ENCODE measurements at regions not wholly inside any gene's neighbourhood (a gene's known extent, or its start where the extent isn't known, plus 50 kb on each side); places are given as distances from the start of the nearest gene placed in this dataset.

- H4K20me1 ChIP-seq (ENCODE audit: control insufficient read depth, extremely low read depth, insufficient read depth, low read length), result no peaks in the 10 kb centered on the region
- no peak overlapping the region for H3K4me3 ChIP-seq (ENCODE audit: control insufficient read depth in 2 of 3, extremely low read depth in 1 of 3, insufficient read depth in 2 of 3, low read depth in 1 of 3, low read length in 3 of 3)
- no peak overlapping the region for H2AFZ ChIP-seq (ENCODE audit: control insufficient read depth, low read length)
- H3K9me3 ChIP-seq (ENCODE audit: control insufficient read depth, low read depth, low read length), result no peaks in the 10 kb centered on the region
- no peak overlapping the region for H3K9ac ChIP-seq (ENCODE audit: control insufficient read depth, extremely low read depth, insufficient read depth, low read length)
- H3K36me3 ChIP-seq (ENCODE audit: control insufficient read depth in 2 of 2, extremely low read depth in 1 of 2, insufficient read depth in 2 of 2, low read length in 2 of 2), result no peaks in the 10 kb centered on the region
- dilution Hi-C loops (cut with MboI; ENCODE audit: extremely low pct_ligation_motif_present, low sequenced_read_pairs), result no loop called here
- DNase-seq (ENCODE audit: low read depth, low spot score) (no peak), FAIRE-seq (no peak)
- TF ChIP-seq EZH2 (IDR thresholded peaks at IDR 0.05; ENCODE audit: low read length), result no peak
- no peak for TF ChIP-seq CTCF (optimal IDR thresholded peaks at IDR 0.05 in 1 of 3, IDR thresholded peaks at IDR 0.05 in 1 of 3, conservative IDR thresholded peaks at IDR 0.05 in 1 of 3; ENCODE audit: extremely low read depth in 1 of 3, insufficient read depth in 2 of 3, low read length in 3 of 3)
- no peak overlapping the region for H3K27ac ChIP-seq (ENCODE audit: control insufficient read depth, insufficient read depth, low read length)
- no peaks in the 10 kb centered on the region for H3K9me1 ChIP-seq (ENCODE audit: control insufficient read depth, extremely low read depth, insufficient read depth, low read length)
- H3K4me1 ChIP-seq (ENCODE audit: control insufficient read depth, extremely low read depth, insufficient read depth, low read length), result no peaks in the 10 kb centered on the region
- H3K27me3 ChIP-seq (ENCODE audit: control insufficient read depth, extremely low read depth, insufficient read depth, low read length), result no peaks in the 10 kb centered on the region
- no peaks in the 10 kb centered on the region for H3K79me2 ChIP-seq (ENCODE audit: control insufficient read depth, insufficient read depth, low read length)
- no peak overlapping the region for H3K4me2 ChIP-seq (ENCODE audit: control insufficient read depth, extremely low read depth, insufficient read depth, low read depth, low read length)
These were observed 1639.8 kb downstream of the RPA4 start for GRCh38 chrX:98523521-98523920.

GRCh38 chrX:98548519-98548918, 1664.8 kb downstream of the RPA4 start:
- H3K4me3 ChIP-seq (ENCODE audit: control insufficient read depth in 2 of 3, extremely low read depth in 1 of 3, insufficient read depth in 2 of 3, low read depth in 1 of 3, low read length in 3 of 3), result no peak overlapping the region
- FAIRE-seq, result no peak

More at GRCh38 chrX:98548519-98548918, 1664.8 kb downstream of the RPA4 start:
- Histone ChIP-seq H3K27me3 (ENCODE audit: control insufficient read depth, extremely low read depth, insufficient read depth, low read length) (no peaks in the 10 kb centered on the region), H3K27ac (ENCODE audit: control insufficient read depth, insufficient read depth, low read length) (no peak overlapping the region), H3K4me2 (ENCODE audit: control insufficient read depth, extremely low read depth, insufficient read depth, low read depth, low read length) (no peak overlapping the region), H3K9me3 (ENCODE audit: control insufficient read depth, low read depth, low read length) (no peaks in the 10 kb centered on the region), H3K79me2 (ENCODE audit: control insufficient read depth, insufficient read depth, low read length) (no peaks in the 10 kb centered on the region), H3K9ac (ENCODE audit: control insufficient read depth, extremely low read depth, insufficient read depth, low read length) (no peak overlapping the region), H2AFZ (ENCODE audit: control insufficient read depth, low read length) (no peak overlapping the region), H4K20me1 (ENCODE audit: control insufficient read depth, extremely low read depth, insufficient read depth, low read length) (no peaks in the 10 kb centered on the region), H3K36me3 (ENCODE audit: control insufficient read depth in 2 of 2, extremely low read depth in 1 of 2, insufficient read depth in 2 of 2, low read length in 2 of 2) (no peaks in the 10 kb centered on the region), H3K4me1 (ENCODE audit: control insufficient read depth, extremely low read depth, insufficient read depth, low read length) (no peaks in the 10 kb centered on the region), H3K9me1 (ENCODE audit: control insufficient read depth, extremely low read depth, insufficient read depth, low read length) (no peaks in the 10 kb centered on the region)
- DNase-seq (ENCODE audit: low read depth, low spot score), result no peak
- dilution Hi-C loops (cut with MboI; ENCODE audit: extremely low pct_ligation_motif_present, low sequenced_read_pairs), result no loop called here
- TF ChIP-seq CTCF (optimal IDR thresholded peaks at IDR 0.05 in 1 of 3, IDR thresholded peaks at IDR 0.05 in 1 of 3, conservative IDR thresholded peaks at IDR 0.05 in 1 of 3; ENCODE audit: extremely low read depth in 1 of 3, insufficient read depth in 2 of 3, low read length in 3 of 3), result no peak
- TF ChIP-seq EZH2 (IDR thresholded peaks at IDR 0.05; ENCODE audit: low read length), result no peak

Data from keratinocyte (primary cell).